CD4-positive, alpha-beta memory T cell (primary cell): ENCODE measurements at regions not wholly inside any gene's neighbourhood (a gene's known extent, or its start where the extent isn't known, plus 50 kb on each side); places are given as distances from the start of the nearest gene placed in this dataset.

Experiments
- CTCF ChIA-PET: fragments of 350-600 bp; sonication (Branson Sonifier 250); formaldehyde crosslinking; loops from one replicate; lab custom pipeline; 2021; ENCODE audit warnings: inconsistent platforms; ENCODE audit not compliant: partially characterized antibody; lab: Charles Lee
- POLR2A ChIA-PET: fragments of 350-600 bp; sonication (Branson Sonifier 250); formaldehyde crosslinking; loops from one replicate; lab custom pipeline; 2021; ENCODE audit not compliant: partially characterized antibody; lab: Charles Lee
- DNase-seq, 5 donors: peaks; one replicate each; pipeline versions ENCODE4 v3.0.0 to v3.0.0-alpha.2; 2020 to 2022; ENCODE audit warnings: mixed read lengths in 1 of 5
- H3K27ac ChIP-seq: one replicate; pipeline ENCODE4 v1.7.0; 2013; ENCODE audit warnings: low read depth, low read length
- H3K27me3 ChIP-seq: 2 replicates; pipeline ENCODE4 v1.7.0; 2013; ENCODE audit warnings: mild to moderate bottlenecking, low read length, moderate library complexity; ENCODE audit not compliant: insufficient read depth
- H3K36me3 ChIP-seq: 2 replicates; pipeline ENCODE4 v1.7.0; 2013; ENCODE audit warnings: mild to moderate bottlenecking, low read length, moderate library complexity; ENCODE audit not compliant: insufficient read depth
- H3K4me1 ChIP-seq: 2 replicates; pipeline ENCODE4 v1.7.0; 2013; ENCODE audit warnings: mild to moderate bottlenecking, low read length, moderate library complexity; ENCODE audit not compliant: insufficient read depth
- H3K4me3 ChIP-seq, 2 donors: one replicate each; pipeline ENCODE4 v1.7.0; 2013; ENCODE audit warnings: low read length in 2 of 2, mild to moderate bottlenecking in 1 of 2
- H3K9me3 ChIP-seq, 2 donors: one replicate each; pipeline ENCODE4 v1.7.0; 2013; ENCODE audit warnings: low read length in 2 of 2, control low read depth in 1 of 2; ENCODE audit not compliant: control insufficient read depth in 1 of 2
- H3K27ac Mint-ChIP-seq, 7 donors: one replicate each; pipeline ENCODE4 v1.8.0; 2020 to 2021; ENCODE audit warnings: mixed read lengths in 7 of 7, mild to moderate bottlenecking in 6 of 7, inconsistent platforms in 3 of 7, moderate library complexity in 3 of 7
- H3K27me3 Mint-ChIP-seq, 2 donors: one replicate each; pipeline ENCODE4 v1.8.0; 2020 to 2021; ENCODE audit warnings: mixed read lengths in 2 of 2
- H3K36me3 Mint-ChIP-seq, 2 donors: one replicate each; pipeline ENCODE4 v1.8.0; 2020 to 2021; ENCODE audit warnings: mixed read lengths in 2 of 2, inconsistent platforms in 1 of 2, mild to moderate bottlenecking in 1 of 2
- H3K4me1 Mint-ChIP-seq, 4 donors: one replicate each; pipeline ENCODE4 v1.8.0; 2020 to 2021; ENCODE audit warnings: mixed read lengths in 4 of 4, mild to moderate bottlenecking in 1 of 4
- H3K4me3 Mint-ChIP-seq, 8 donors: one replicate each; pipeline ENCODE4 v1.8.0; 2020 to 2021; ENCODE audit warnings: mixed read lengths in 8 of 8, mild to moderate bottlenecking in 7 of 8, moderate library complexity in 6 of 8, inconsistent platforms in 3 of 8
- H3K9me3 Mint-ChIP-seq, 8 donors: one replicate each; pipeline ENCODE4 v1.8.0; 2020 to 2021; ENCODE audit warnings: mixed read lengths in 8 of 8, mild to moderate bottlenecking in 5 of 8, inconsistent platforms in 3 of 8, moderate library complexity in 1 of 8
- intact Hi-C: fragments of 100-400 bp; cut with micrococcal nuclease; formaldehyde crosslinking; loops from one replicate; pipeline ENCODE4 v1.15.1; 2023

DNA sequence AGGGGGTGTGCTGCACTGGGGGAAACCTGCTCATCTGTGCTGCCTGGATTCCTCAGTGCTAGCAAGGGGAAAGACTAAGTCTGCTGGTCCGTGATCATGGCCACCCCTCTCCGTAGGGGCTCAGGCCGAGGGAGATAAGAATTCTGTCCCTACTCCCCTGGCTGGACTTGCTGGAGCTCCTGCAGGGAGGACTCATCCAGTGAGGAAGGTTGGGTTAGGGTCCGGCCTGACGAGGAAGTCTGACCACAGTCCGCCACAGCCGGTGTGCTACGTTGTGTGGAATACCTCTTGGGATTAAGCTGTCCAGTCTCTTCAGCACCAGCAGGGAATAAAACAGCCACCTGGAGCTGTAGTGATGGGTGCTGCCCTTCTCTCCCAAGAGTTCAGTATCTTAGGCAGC, 1309.1 kb upstream of the CADM2 start:
- no peak overlapping the region for H3K27ac ChIP-seq
- H3K4me3 ChIP-seq = no peak overlapping the region
- H3K36me3 ChIP-seq = no peaks in the 10 kb centered on the region
- Mint-ChIP-seq H3K9me3 (peaks cover 2 to 22% (median 13%) of the 10 kb centered on the region in 8 donors), H3K36me3 (no peaks in the 10 kb centered on the region), H3K27me3 (no peaks in the 10 kb centered on the region), H3K4me3 (no peak overlapping the region), H3K4me1 (no peaks in the 10 kb centered on the region), H3K27ac (no peak overlapping the region)
- DNase-seq = no peak
- no peaks in the 10 kb centered on the region for H3K4me1 ChIP-seq
- peaks cover 0 to 3% of the 10 kb centered on the region in 2 donors for H3K9me3 ChIP-seq
- CTCF ChIA-PET = no interaction called here
- POLR2A ChIA-PET = no interaction called here
- intact Hi-C loops = no loop called here
- H3K27me3 ChIP-seq = no peaks in the 10 kb centered on the region

- POLR2A ChIA-PET = no interaction called here
- no peaks in the 10 kb centered on the region for H3K4me1 Mint-ChIP-seq
- intact Hi-C loops = no loop called here
- DNase-seq = no peak
- peaks cover 2 to 16% (median 12%) of the 10 kb centered on the region in 8 donors for H3K9me3 Mint-ChIP-seq
- no peak overlapping the region for H3K4me3 Mint-ChIP-seq
- H3K4me1 ChIP-seq = no peaks in the 10 kb centered on the region
- H3K27me3 Mint-ChIP-seq = no peaks in the 10 kb centered on the region
- H3K4me3 ChIP-seq = no peak overlapping the region
- H3K9me3 ChIP-seq = peaks cover 0 to 3% of the 10 kb centered on the region in 2 donors
- H3K27me3 ChIP-seq = no peaks in the 10 kb centered on the region
- H3K27ac Mint-ChIP-seq = no peak overlapping the region
- H3K27ac ChIP-seq = no peak overlapping the region
- H3K36me3 ChIP-seq = no peaks in the 10 kb centered on the region
- H3K36me3 Mint-ChIP-seq = no peaks in the 10 kb centered on the region
- CTCF ChIA-PET = no interaction called here
Measured at GRCh38 chr3:83655083-83655482, 1303.7 kb upstream of the CADM2 start.

- Mint-ChIP-seq H3K27ac (no peak overlapping the region), H3K36me3 (no peaks in the 10 kb centered on the region), H3K9me3 (peaks cover 0 to 15% (median 6%) of the 10 kb centered on the region in 8 donors), H3K27me3 (no peaks in the 10 kb centered on the region), H3K4me3 (no peak overlapping the region), H3K4me1 (no peaks in the 10 kb centered on the region)
- ChIA-PET CTCF (no interaction called here), POLR2A (no interaction called here)
- Histone ChIP-seq H3K9me3 (no peaks in the 10 kb centered on the region), H3K4me3 (no peak overlapping the region), H3K4me1 (no peaks in the 10 kb centered on the region), H3K27me3 (no peaks in the 10 kb centered on the region), H3K27ac (no peak overlapping the region), H3K36me3 (no peaks in the 10 kb centered on the region)
- no peak for DNase-seq
- intact Hi-C loops = no loop called here
Measured at GRCh38 chr3:83662381-83662960, 1296.3 kb upstream of the CADM2 start.

DNA sequence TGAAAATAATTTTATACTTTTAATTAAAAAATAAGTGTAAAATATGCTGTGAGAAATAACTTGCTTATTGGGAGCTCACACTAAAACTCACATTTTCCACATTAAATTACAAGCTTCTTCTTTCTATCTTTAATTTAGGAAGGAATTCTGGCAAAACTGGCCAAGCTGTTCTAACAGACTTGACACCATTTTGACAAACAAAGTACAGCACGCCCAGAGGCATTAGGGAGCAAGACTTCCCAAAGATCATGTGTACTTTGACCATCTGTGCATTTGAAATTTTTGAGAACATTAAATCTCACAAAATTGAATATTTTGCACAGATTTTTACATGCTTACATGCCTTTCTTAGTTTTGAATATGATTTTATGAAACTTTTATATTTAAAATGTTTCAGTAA, 1288.4 kb upstream of the CADM2 start:
- no peaks in the 10 kb centered on the region for H3K9me3 ChIP-seq
- no peaks in the 10 kb centered on the region for H3K27me3 Mint-ChIP-seq
- H3K36me3 Mint-ChIP-seq = no peaks in the 10 kb centered on the region
- H3K4me3 Mint-ChIP-seq = no peak overlapping the region
- DNase-seq = no peak
- no peak overlapping the region for H3K27ac ChIP-seq
- H3K9me3 Mint-ChIP-seq = peaks cover 0 to 8% (median 6%) of the 10 kb centered on the region in 8 donors
- H3K27me3 ChIP-seq = no peaks in the 10 kb centered on the region
- intact Hi-C loops = no loop called here
- no peak overlapping the region for H3K27ac Mint-ChIP-seq
- H3K4me1 Mint-ChIP-seq = no peaks in the 10 kb centered on the region
- H3K4me1 ChIP-seq = no peaks in the 10 kb centered on the region
- H3K36me3 ChIP-seq = no peaks in the 10 kb centered on the region
- CTCF ChIA-PET = no interaction called here
- no peak overlapping the region for H3K4me3 ChIP-seq
- POLR2A ChIA-PET = no interaction called here

DNA sequence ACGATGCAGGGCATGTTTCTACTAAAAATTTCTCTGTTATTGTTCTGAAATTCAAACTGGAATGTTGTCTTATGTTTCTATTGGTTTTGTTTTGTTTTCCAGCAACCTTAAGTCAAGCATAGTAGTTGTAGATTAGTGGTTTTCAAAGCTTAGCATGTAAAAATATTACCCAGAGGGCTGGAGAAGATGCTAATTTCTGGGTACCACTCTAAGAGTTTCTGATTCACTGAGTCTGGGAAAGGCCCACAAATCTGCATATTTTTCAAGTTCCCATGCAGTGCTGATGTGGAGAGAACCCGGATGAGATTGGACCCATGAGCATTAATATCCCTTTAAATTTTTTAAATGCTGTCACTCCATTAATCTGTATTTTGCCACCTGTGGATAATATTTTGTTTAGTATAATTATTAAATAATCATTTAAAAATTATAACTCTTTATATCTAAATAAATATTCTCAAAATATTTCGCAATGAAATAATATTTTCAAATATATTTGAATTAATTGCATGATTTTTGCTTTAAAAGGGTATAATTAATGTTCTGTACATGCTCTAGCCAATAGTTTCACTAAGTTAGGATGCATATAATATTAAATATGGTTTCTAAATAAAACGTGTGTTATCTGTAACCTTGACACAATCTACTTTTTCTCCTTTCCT, 1274.7 kb upstream of the CADM2 start:
- peaks cover 5 to 28% (median 14%) of the 10 kb centered on the region in 8 donors for H3K9me3 Mint-ChIP-seq
- H3K27ac Mint-ChIP-seq = no peak overlapping the region
- no peaks in the 10 kb centered on the region for H3K36me3 Mint-ChIP-seq
- H3K4me1 ChIP-seq = no peaks in the 10 kb centered on the region
- intact Hi-C loops = no loop called here
- no peaks in the 10 kb centered on the region for H3K27me3 ChIP-seq
- CTCF ChIA-PET = no interaction called here
- H3K27ac ChIP-seq = no peak overlapping the region
- no peak overlapping the region for H3K4me3 ChIP-seq
- H3K4me3 Mint-ChIP-seq = no peak overlapping the region
- no peak for DNase-seq
- H3K9me3 ChIP-seq = no peaks in the 10 kb centered on the region
- no peaks in the 10 kb centered on the region for H3K4me1 Mint-ChIP-seq
- no peaks in the 10 kb centered on the region for H3K36me3 ChIP-seq
- POLR2A ChIA-PET = no interaction called here
- no peaks in the 10 kb centered on the region for H3K27me3 Mint-ChIP-seq

GRCh38 chr3:83706669-83707068, 1252.1 kb upstream of the CADM2 start:
- Histone ChIP-seq H3K27ac (no peak overlapping the region), H3K27me3 (no peaks in the 10 kb centered on the region), H3K4me1 (no peaks in the 10 kb centered on the region), H3K9me3 (no peaks in the 10 kb centered on the region), H3K36me3 (no peaks in the 10 kb centered on the region), H3K4me3 (no peak overlapping the region)
- Mint-ChIP-seq H3K4me1 (no peaks in the 10 kb centered on the region), H3K36me3 (no peaks in the 10 kb centered on the region), H3K4me3 (no peak overlapping the region), H3K27ac (no peak overlapping the region), H3K9me3 (peaks cover 2 to 31% (median 14%) of the 10 kb centered on the region in 8 donors), H3K27me3 (no peaks in the 10 kb centered on the region)
- no peak for DNase-seq
- intact Hi-C loops = no loop called here
- POLR2A ChIA-PET = no interaction called here
- CTCF ChIA-PET = no interaction called here

DNA sequence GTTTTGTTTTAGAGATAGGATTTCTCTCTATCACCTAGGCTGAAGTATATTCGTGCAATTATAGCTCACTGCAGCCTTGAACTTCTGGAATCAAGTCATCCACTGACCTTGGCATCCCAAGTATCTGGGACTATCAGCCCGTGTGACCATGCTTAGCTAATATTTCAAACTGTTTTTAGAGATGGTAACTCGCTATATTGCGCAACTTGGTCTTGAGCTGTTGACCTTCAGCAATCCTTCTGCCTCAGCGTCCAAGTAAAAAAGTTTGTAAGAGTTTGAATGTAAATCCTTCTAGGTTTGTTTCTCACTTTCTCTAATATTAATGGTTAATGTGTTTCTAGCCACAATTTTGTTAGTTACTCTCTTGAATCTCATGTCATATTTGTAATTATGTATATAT, 1243.5 kb upstream of the CADM2 start:
- POLR2A ChIA-PET = no interaction called here
- CTCF ChIA-PET = no interaction called here
- Histone ChIP-seq H3K9me3 (no peaks in the 10 kb centered on the region), H3K36me3 (no peaks in the 10 kb centered on the region), H3K27ac (no peak overlapping the region), H3K4me3 (no peak overlapping the region), H3K4me1 (no peaks in the 10 kb centered on the region), H3K27me3 (no peaks in the 10 kb centered on the region)
- Mint-ChIP-seq H3K27ac (no peak overlapping the region), H3K9me3 (peaks cover 0 to 7% (median 3%) of the 10 kb centered on the region in 8 donors), H3K36me3 (no peaks in the 10 kb centered on the region), H3K4me1 (no peaks in the 10 kb centered on the region), H3K27me3 (no peaks in the 10 kb centered on the region), H3K4me3 (no peak overlapping the region)
- no peak for DNase-seq
- intact Hi-C loops = no loop called here
